ENCODE measurements at regions not wholly inside any gene's neighbourhood (a gene's known extent, or its start where the extent isn't known, plus 50 kb on each side); places are given as distances from the start of the nearest gene placed in this dataset.

DNA sequence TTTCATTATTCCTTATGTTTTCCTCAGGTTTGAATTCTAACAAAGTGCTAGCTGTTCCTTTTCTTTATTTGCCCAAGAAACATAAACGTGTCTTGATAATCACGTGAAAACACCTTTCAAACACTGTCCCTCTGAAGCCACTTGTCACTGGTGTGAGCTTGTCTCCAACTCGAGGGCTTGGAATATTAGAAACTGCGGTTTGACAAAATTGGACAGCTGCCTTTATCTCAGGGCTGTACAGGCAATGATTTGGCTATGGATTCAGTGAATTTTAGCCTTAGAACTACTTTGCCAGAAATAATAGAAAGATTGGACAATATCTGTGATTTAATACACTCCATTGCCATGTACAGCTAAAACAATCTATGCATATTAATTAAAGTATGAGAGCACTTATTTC, 763.0 kb upstream of the ACVR2A start:
- no CpG with 5 or more reads among the region's 4 CpGs for WGBS (ENCODE audit: extremely low coverage, insufficient read length, low lambda C conversion rate)
- H3K27me3 Mint-ChIP-seq (ENCODE audit: low read depth) = no peaks in the 10 kb centered on the region
- H2BK12ac ChIP-seq (ENCODE audit: insufficient read length, low read depth, low read length) = no peak overlapping the region
- no peak overlapping the region for H3K4me3 Mint-ChIP-seq
- H3K27ac ChIP-seq (ENCODE audit: insufficient read length, low read depth, low read length) = no peak overlapping the region
- no peak overlapping the region for H2AK5ac ChIP-seq (ENCODE audit: insufficient read length, low read length)
- no peaks in the 10 kb centered on the region for H3K79me2 ChIP-seq (ENCODE audit: insufficient read depth, low read length)
- no peak overlapping the region for H3K9ac ChIP-seq (ENCODE audit: extremely low read depth, insufficient read length, low read length)
- no peaks in the 10 kb centered on the region for H3K4me1 Mint-ChIP-seq
- no peaks in the 10 kb centered on the region for H3K23me2 ChIP-seq (ENCODE audit: insufficient read length, low read depth, low read length, poor library complexity, severe bottlenecking)
- no peak for TF ChIP-seq CTCF (conservative IDR thresholded peaks at IDR 0.05)
- H3K36me3 Mint-ChIP-seq (ENCODE audit: insufficient read depth in 1 of 3, low read depth in 3 of 3) = no peaks in the 10 kb centered on the region
- H3K18ac ChIP-seq (ENCODE audit: insufficient read length, low read depth, low read length) = no peak overlapping the region
- H3K14ac ChIP-seq (ENCODE audit: insufficient read depth, low read length) = no peak overlapping the region
- no peaks in the 10 kb centered on the region for H3K9me3 Mint-ChIP-seq
- H4K8ac ChIP-seq (replicated peaks; ENCODE audit: insufficient read length, low read depth, low read length) = no peak overlapping the region
- no peak overlapping the region for H3K27ac Mint-ChIP-seq
- no peak overlapping the region for H4K91ac ChIP-seq (ENCODE audit: insufficient read length, low read depth, low read length)
- no peak overlapping the region for H2BK120ac ChIP-seq (ENCODE audit: low read depth, low read length, poor library complexity, severe bottlenecking)
- no peaks in the 10 kb centered on the region for H4K20me1 ChIP-seq (ENCODE audit: control insufficient read depth, insufficient read depth, insufficient read length)
- H3K4ac ChIP-seq (ENCODE audit: low read depth, low read length) = no peak overlapping the region
- H2AFZ ChIP-seq (ENCODE audit: low read length) = no peak overlapping the region
- no peaks in the 10 kb centered on the region for H3K9me3 ChIP-seq (ENCODE audit: control insufficient read depth, low read depth, low read length)
- DNase-seq = no peak
- no peak overlapping the region for H3K4me2 ChIP-seq (ENCODE audit: insufficient read depth, insufficient read length, low read length)
- no peak overlapping the region for H2BK5ac ChIP-seq (ENCODE audit: insufficient read length, low read length)
- H3K56ac ChIP-seq (ENCODE audit: insufficient read length, low read depth, low read length) = no peak overlapping the region
- H3K79me1 ChIP-seq (ENCODE audit: insufficient read depth, low read depth, low read length, poor library complexity, severe bottlenecking) = no peaks in the 10 kb centered on the region
- no peak overlapping the region for H3K23ac ChIP-seq (ENCODE audit: insufficient read length, low read depth, low read length)
- H3K4me1 ChIP-seq (ENCODE audit: insufficient read depth, low read length) = no peaks in the 10 kb centered on the region
- H3K27me3 ChIP-seq (ENCODE audit: insufficient read depth, low read length) = no peaks in the 10 kb centered on the region
- H2BK20ac ChIP-seq (ENCODE audit: low read depth, low read length, poor library complexity, severe bottlenecking) = no peak overlapping the region
- no peak overlapping the region for H3T11ph ChIP-seq (ENCODE audit: low read length)
- H2BK15ac ChIP-seq (ENCODE audit: low read depth, low read length) = no peak overlapping the region
- no peak overlapping the region for H4K5ac ChIP-seq (ENCODE audit: insufficient read length, low read depth, low read length)
